ENCODE measurements at regions not wholly inside any gene's neighbourhood (a gene's known extent, or its start where the extent isn't known, plus 50 kb on each side); places are given as distances from the start of the nearest gene placed in this dataset.
"Not testable (repeated sequence)": the region's sequence is repeated elsewhere in the genome, so short reads cannot be mapped to it uniquely, and the experiment has no call there.

- no peak for DNase-seq
These were observed 65.7 kb upstream of the KMT2C start for GRCh38 chr7:152501506-152501905.

DNA sequence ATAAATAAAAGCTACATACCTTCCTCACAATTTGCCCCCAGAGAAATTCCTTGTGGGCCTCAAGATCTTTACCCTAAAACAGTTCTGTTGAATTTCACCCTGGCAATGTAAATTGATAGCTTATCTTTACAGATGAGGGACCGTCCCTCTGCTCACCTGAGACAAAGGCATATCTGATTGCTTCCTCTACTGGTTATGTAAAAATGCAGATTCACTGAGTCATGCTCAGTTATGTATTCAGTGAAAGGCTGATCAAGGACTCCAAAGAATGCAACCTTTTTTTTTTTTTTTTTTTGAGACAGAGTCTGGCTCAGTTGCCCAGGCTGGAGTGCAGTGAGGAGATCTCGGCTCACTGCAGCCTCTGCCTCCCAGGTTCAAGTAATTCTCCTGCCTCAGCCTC lies 64.2 kb upstream of the KMT2C start:
- DNase-seq = not testable (repeated sequence)

GRCh38 chr7:152495867-152496266 lies 60.1 kb upstream of the KMT2C start:
- DNase-seq = no peak

GRCh38 chr7:152492952-152493351 lies 57.1 kb upstream of the KMT2C start:
- DNase-seq = no peak

- DNase-seq = no peak
These were observed 53.2 kb upstream of the KMT2C start for GRCh38 chr7:152489044-152489443.

DNA sequence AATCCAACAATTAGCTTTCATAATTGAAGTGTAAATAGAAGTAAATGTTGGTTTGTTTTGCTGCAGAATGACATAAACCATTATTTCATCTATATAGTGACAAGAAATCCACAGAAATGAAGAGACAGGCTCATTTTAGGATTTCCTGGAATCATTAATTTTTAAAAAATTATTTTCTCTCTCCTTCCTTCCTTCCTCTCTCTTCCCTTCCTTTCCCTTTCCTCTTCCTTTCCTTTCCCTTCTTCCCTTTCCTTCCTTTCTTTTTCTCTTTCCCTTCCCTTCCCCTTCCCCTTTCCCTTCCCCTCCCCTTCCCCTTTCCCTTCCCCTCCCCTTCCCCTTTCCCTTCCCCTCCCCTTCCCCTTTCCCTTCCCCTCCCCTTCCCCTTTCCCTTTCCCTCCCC lies 51.2 kb upstream of the KMT2C start:
- DNase-seq = no peak

DNA sequence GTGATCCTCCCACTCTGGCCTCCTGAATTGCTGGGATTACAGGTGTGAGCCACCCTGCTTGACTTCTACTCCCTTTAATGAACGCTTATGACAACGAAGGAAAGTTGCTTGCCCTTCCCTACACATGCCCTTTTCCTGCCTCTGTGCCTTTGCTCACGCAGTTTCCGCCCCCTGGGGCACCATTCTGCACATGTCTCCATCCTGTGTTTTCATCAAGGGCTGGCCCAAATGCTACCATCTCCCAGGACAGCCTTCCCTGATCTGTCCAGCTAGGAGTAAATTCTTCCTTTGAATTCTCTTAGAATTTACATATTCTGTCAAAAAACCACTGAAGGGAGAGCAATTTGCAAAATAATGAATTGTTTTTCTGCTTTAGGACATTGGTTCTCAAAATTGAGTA lies 50.0 kb upstream of the KMT2C start:
- no peak for DNase-seq
